ENCODE measurements at regions not wholly inside any gene's neighbourhood (a gene's known extent, or its start where the extent isn't known, plus 50 kb on each side); places are given as distances from the start of the nearest gene placed in this dataset.

DNA sequence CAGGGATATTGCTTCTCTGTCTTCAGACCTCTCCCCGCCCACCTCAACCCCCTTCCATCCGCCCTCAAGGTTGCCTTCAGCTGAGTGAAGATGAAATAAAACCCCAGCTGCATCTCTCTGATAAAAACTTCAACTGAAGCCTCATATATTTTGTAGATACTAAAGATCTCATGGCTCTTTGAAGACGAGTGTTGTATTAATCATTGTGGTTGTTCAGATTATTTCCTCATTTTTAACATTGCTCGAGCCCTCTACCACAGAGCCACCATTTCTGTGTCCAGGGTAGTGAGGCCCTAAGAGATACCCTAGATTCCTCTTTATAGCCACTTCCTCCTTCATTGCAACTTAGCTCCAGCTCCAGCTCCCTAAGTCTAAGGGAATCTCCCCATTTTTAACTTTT, 312.8 kb upstream of the ZNF507 start:
- DNase-seq, result no peak
- no peaks in the 10 kb centered on the region for H3K4me1 ChIP-seq
- H3K9ac ChIP-seq (ENCODE audit: low read depth in 2 of 2, low read length in 2 of 2), result no peak overlapping the region
- H3K9me3 ChIP-seq, result no peaks in the 10 kb centered on the region
- intact Hi-C loops (cut with DNase I), result no loop called here
- H3K36me3 ChIP-seq, result no peaks in the 10 kb centered on the region
- H3K27ac ChIP-seq, result no peak overlapping the region
- TF ChIP-seq, protein P1, sequence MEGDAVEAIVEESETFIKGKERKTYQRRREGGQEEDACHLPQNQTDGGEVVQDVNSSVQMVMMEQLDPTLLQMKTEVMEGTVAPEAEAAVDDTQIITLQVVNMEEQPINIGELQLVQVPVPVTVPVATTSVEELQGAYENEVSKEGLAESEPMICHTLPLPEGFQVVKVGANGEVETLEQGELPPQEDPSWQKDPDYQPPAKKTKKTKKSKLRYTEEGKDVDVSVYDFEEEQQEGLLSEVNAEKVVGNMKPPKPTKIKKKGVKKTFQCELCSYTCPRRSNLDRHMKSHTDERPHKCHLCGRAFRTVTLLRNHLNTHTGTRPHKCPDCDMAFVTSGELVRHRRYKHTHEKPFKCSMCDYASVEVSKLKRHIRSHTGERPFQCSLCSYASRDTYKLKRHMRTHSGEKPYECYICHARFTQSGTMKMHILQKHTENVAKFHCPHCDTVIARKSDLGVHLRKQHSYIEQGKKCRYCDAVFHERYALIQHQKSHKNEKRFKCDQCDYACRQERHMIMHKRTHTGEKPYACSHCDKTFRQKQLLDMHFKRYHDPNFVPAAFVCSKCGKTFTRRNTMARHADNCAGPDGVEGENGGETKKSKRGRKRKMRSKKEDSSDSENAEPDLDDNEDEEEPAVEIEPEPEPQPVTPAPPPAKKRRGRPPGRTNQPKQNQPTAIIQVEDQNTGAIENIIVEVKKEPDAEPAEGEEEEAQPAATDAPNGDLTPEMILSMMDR (IDR thresholded peaks at IDR 0.05), result no peak
- H3K27me3 ChIP-seq, result no peaks in the 10 kb centered on the region
- no peak overlapping the region for H3K4me3 ChIP-seq

DNA sequence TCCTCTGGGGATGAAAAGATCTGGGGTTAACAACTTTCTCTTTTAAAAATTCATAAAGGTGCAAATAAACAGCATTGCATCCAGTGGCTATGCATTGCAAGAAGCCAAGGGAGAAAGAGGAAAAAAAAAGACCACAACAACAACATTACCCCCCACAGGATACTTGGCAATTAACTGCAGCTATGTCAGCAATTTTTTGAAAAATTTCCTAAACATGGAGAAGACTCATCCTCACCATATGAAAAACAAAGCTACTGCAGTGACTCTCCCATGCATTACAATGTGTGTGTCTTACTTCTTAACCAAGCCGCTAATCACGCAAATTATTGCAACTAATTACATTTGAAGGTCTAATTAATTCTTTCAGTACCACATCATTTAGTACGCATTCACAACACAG, 309.8 kb upstream of the ZNF507 start:
- no peaks in the 10 kb centered on the region for H3K36me3 ChIP-seq

DNA sequence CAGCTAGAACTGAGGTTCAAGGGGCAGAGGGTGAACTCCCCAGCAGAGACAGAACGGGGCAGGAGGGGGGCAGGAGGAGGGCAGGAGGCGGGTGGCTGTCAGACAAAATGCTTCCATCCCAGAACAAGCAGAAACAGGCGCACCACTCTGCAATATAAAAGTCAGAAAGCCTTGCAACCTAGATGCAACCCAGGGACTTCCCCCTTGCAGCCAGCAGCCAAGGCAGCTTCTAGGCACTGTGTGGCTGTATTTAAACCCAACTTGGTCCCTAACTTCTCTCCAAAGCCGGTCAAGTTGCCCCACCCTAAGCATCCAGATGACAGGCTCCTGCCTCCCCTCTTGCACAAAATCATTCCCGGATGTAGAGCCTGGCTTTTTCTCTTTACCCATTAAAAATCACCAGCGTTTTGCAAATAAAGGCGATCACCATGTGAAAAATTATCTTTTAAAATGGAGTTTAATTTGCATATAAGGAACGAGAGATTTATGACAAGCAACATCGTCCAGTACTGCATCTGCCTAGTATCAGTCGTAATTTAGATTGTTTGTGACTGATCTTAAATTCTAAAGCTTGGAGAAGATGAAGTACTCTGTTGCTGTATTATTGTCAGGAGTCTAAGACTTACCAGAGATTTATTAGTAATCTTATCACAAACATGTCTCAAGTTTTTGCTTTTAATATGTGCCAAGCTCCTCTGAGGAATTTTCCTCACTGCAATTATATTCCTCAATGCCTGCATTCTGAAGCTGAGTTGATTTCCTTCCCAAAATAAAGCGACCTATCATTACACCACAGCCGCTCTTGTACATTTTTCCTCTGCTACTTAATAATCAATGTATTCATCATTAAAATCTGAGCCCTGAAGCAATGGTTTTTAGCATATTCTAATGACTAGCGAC, 307.1 kb upstream of the ZNF507 start:
- DNase-seq, result no peak
- no peak overlapping the region for H3K9ac ChIP-seq (ENCODE audit: low read depth in 2 of 2, low read length in 2 of 2)
- TF ChIP-seq, protein P1 (IDR thresholded peaks at IDR 0.05), result no peak
- no peak overlapping the region for H3K27ac ChIP-seq
- no peaks in the 10 kb centered on the region for H3K4me1 ChIP-seq
- no peaks in the 10 kb centered on the region for H3K9me3 ChIP-seq
- intact Hi-C loops (cut with DNase I), result no loop called here
- H3K27me3 ChIP-seq, result no peaks in the 10 kb centered on the region
- no peak overlapping the region for H3K4me3 ChIP-seq
- no peaks in the 10 kb centered on the region for H3K36me3 ChIP-seq

More for the DNA sequence above, 309.8 kb upstream of the ZNF507 start:
- no peak overlapping the region for H3K4me3 ChIP-seq
- H3K9me3 ChIP-seq, result no peaks in the 10 kb centered on the region
- H3K9ac ChIP-seq (ENCODE audit: low read depth in 2 of 2, low read length in 2 of 2), result no peak overlapping the region
- intact Hi-C loops (cut with DNase I), result no loop called here
- no peak overlapping the region for H3K27ac ChIP-seq
- TF ChIP-seq, protein P1 (IDR thresholded peaks at IDR 0.05), result no peak
- no peaks in the 10 kb centered on the region for H3K27me3 ChIP-seq
- DNase-seq, result no peak
- H3K4me1 ChIP-seq, result no peaks in the 10 kb centered on the region

GRCh38 chr19:32038961-32039360, 306.4 kb upstream of the ZNF507 start:
- intact Hi-C loops (cut with DNase I), result no loop called here
- no peak overlapping the region for H3K27ac ChIP-seq

GRCh38 chr19:32039440-32039839, 306.0 kb upstream of the ZNF507 start:
- H3K36me3 ChIP-seq, result no peaks in the 10 kb centered on the region
- no peak overlapping the region for H3K27ac ChIP-seq
- no peak for DNase-seq
- TF ChIP-seq, protein P1 (IDR thresholded peaks at IDR 0.05), result no peak
- H3K4me1 ChIP-seq, result no peaks in the 10 kb centered on the region
- intact Hi-C loops (cut with DNase I), result no loop called here
- no peaks in the 10 kb centered on the region for H3K9me3 ChIP-seq
- no peaks in the 10 kb centered on the region for H3K27me3 ChIP-seq
- no peak overlapping the region for H3K9ac ChIP-seq (ENCODE audit: low read depth in 2 of 2, low read length in 2 of 2)
- no peak overlapping the region for H3K4me3 ChIP-seq

More at GRCh38 chr19:32038961-32039360, 306.4 kb upstream of the ZNF507 start:
- TF ChIP-seq, protein P1 (IDR thresholded peaks at IDR 0.05), result no peak
- Histone ChIP-seq H3K27me3 (no peaks in the 10 kb centered on the region), H3K4me1 (no peaks in the 10 kb centered on the region), H3K9ac (ENCODE audit: low read depth in 2 of 2, low read length in 2 of 2) (no peak overlapping the region), H3K9me3 (no peaks in the 10 kb centered on the region), H3K36me3 (no peaks in the 10 kb centered on the region), H3K4me3 (no peak overlapping the region)
- DNase-seq, result no peak
